RWPE2 (cell line): ENCODE measurements at regions not wholly inside any gene's neighbourhood (a gene's known extent, or its start where the extent isn't known, plus 50 kb on each side); places are given as distances from the start of the nearest gene placed in this dataset.

ENCODE experiments used
- ATAC-seq: fragments of 200-7000 bp; cut with Tn5 transposase; 3 replicates; pipeline ENCODE4 v1.9.1; 2021; ENCODE audit warnings: low read depth
- DNase-seq: peaks from one replicate; pipeline ENCODE4 v3.0.0-alpha.2; 2020; ENCODE audit warnings: low spot score
- H3K27ac ChIP-seq: fragments of 450-650 bp; 2 replicates; pipeline ENCODE4 v1.5.1; 2017; ENCODE audit warnings: mild to moderate bottlenecking; ENCODE audit not compliant: poor library complexity, severe bottlenecking
- H3K27me3 ChIP-seq: fragments of 250-450 bp; sonication (Bioruptor Pico); 2 replicates; pipeline ENCODE4 v1.5.1; 2021; ENCODE audit warnings: mild to moderate bottlenecking, moderate library complexity; ENCODE audit not compliant: insufficient read depth, poor library complexity, severe bottlenecking
- H3K36me3 ChIP-seq: fragments of 250-450 bp; sonication (Bioruptor Pico); 2 replicates; pipeline ENCODE4 v1.5.1; 2020; ENCODE audit warnings: low read depth, mild to moderate bottlenecking, moderate library complexity
- H3K4me1 ChIP-seq: fragments of 250-450 bp; sonication (Bioruptor Pico); 2 replicates; pipeline ENCODE4 v1.5.1; 2021; ENCODE audit warnings: mild to moderate bottlenecking, moderate library complexity; ENCODE audit not compliant: insufficient read depth, poor library complexity, severe bottlenecking
- H3K4me3 ChIP-seq: fragments of 250-450 bp; sonication (Bioruptor Pico); 2 replicates; pipeline ENCODE4 v1.5.1; 2021; ENCODE audit warnings: mild to moderate bottlenecking, moderate library complexity; ENCODE audit not compliant: severe bottlenecking
- H3K9me3 ChIP-seq: fragments of 250-450 bp; sonication (Bioruptor Pico); 2 replicates; pipeline ENCODE4 v1.5.1; 2021; ENCODE audit warnings: mild to moderate bottlenecking, moderate library complexity; ENCODE audit not compliant: severe bottlenecking
- TF ChIP-seq, protein P1 (sequence below): fragments of 450-650 bp; IDR thresholded peaks from one replicate; pipeline ENCODE4 v1.5.1; 2017; ENCODE audit warnings: mild to moderate bottlenecking, moderate library complexity; ENCODE audit not compliant: poor library complexity, severe bottlenecking

GRCh38 chr11:110023711-110024110, 69.5 kb upstream of the ZC3H12C start:
- ATAC-seq, result no peak
- TF ChIP-seq, protein P1, sequence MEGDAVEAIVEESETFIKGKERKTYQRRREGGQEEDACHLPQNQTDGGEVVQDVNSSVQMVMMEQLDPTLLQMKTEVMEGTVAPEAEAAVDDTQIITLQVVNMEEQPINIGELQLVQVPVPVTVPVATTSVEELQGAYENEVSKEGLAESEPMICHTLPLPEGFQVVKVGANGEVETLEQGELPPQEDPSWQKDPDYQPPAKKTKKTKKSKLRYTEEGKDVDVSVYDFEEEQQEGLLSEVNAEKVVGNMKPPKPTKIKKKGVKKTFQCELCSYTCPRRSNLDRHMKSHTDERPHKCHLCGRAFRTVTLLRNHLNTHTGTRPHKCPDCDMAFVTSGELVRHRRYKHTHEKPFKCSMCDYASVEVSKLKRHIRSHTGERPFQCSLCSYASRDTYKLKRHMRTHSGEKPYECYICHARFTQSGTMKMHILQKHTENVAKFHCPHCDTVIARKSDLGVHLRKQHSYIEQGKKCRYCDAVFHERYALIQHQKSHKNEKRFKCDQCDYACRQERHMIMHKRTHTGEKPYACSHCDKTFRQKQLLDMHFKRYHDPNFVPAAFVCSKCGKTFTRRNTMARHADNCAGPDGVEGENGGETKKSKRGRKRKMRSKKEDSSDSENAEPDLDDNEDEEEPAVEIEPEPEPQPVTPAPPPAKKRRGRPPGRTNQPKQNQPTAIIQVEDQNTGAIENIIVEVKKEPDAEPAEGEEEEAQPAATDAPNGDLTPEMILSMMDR, result no peak
- H3K4me3 ChIP-seq, result no peak overlapping the region

GRCh38 chr11:110026858-110027626, 66.2 kb upstream of the ZC3H12C start:
- DNase-seq (no peak), ATAC-seq (no peak)
- H3K9me3 ChIP-seq, result no peaks in the 10 kb centered on the region
- no peaks in the 10 kb centered on the region for H3K4me1 ChIP-seq
- TF ChIP-seq, protein P1, result no peak
- H3K4me3 ChIP-seq, result no peak overlapping the region
- H3K36me3 ChIP-seq, result no peaks in the 10 kb centered on the region
- H3K27me3 ChIP-seq, result no peaks in the 10 kb centered on the region
- no peak overlapping the region for H3K27ac ChIP-seq

More at GRCh38 chr11:110023711-110024110, 69.5 kb upstream of the ZC3H12C start:
- no peaks in the 10 kb centered on the region for H3K36me3 ChIP-seq
- H3K27me3 ChIP-seq, result no peaks in the 10 kb centered on the region
- DNase-seq, result no peak
- H3K27ac ChIP-seq, result no peak overlapping the region
- no peaks in the 10 kb centered on the region for H3K9me3 ChIP-seq
- no peaks in the 10 kb centered on the region for H3K4me1 ChIP-seq

DNA sequence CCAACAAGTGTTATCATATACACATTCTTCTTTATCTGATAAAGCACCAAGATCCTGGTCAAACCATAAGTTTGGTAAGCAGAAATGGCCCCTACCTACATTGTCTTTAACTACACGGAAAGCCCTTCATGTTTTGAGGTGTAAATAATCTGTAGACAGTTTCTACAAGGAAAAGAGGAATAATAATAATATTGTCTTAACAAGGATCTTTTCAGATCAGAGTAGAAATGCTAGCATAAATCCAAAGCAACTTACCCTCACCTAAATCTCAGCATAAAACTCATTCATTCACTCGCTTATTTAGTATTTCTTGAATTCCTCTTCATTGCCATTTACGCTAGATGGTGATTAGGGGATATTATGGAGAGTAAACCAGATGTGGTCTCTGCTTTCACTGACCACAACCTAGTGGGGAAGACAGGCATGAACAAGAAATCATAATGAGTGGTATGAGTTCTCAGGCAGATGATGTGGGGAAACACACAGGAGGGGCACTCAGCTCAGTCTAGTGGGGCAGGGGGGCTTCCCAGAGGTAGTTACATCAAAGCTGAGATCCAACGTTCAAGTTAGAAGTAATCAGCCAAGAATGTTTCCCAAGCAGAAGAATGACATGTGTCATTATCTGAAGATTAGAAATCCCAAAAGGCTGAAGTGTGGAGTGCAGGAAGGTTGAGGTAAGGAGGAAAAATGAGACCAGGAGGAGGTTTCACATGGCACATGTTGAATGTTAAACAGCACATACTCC, 65.4 kb upstream of the ZC3H12C start:
- TF ChIP-seq, protein P1, result no peak
- H3K36me3 ChIP-seq, result no peaks in the 10 kb centered on the region
- no peak overlapping the region for H3K4me3 ChIP-seq
- H3K9me3 ChIP-seq, result no peaks in the 10 kb centered on the region
- H3K4me1 ChIP-seq, result no peaks in the 10 kb centered on the region
- no peak overlapping the region for H3K27ac ChIP-seq
- no peaks in the 10 kb centered on the region for H3K27me3 ChIP-seq
- ATAC-seq (no peak), DNase-seq (no peak)

GRCh38 chr11:110028921-110029320, 64.3 kb upstream of the ZC3H12C start:
- Histone ChIP-seq H3K27ac (no peak overlapping the region), H3K9me3 (no peaks in the 10 kb centered on the region), H3K4me3 (no peak overlapping the region), H3K27me3 (no peaks in the 10 kb centered on the region), H3K36me3 (no peaks in the 10 kb centered on the region), H3K4me1 (no peaks in the 10 kb centered on the region)
- ATAC-seq (no peak), DNase-seq (no peak)
- TF ChIP-seq, protein P1, result no peak

GRCh38 chr11:110029714-110030113, 63.5 kb upstream of the ZC3H12C start:
- Histone ChIP-seq H3K4me3 (no peak overlapping the region), H3K27ac (no peak overlapping the region), H3K27me3 (no peaks in the 10 kb centered on the region), H3K4me1 (no peaks in the 10 kb centered on the region), H3K36me3 (no peaks in the 10 kb centered on the region), H3K9me3 (no peaks in the 10 kb centered on the region)
- ATAC-seq (no peak), DNase-seq (no peak)
- TF ChIP-seq, protein P1, result no peak
